Peyer's patch (tissue), 4 donors: ENCODE measurements at regions not wholly inside any gene's neighbourhood (a gene's known extent, or its start where the extent isn't known, plus 50 kb on each side); places are given as distances from the start of the nearest gene placed in this dataset.

ENCODE experiments used
- DNase-seq, 3 donors: peaks; one replicate each; pipeline ENCODE4 v3.0.0-alpha.2; 2017 to 2019
- H3K27ac ChIP-seq, 4 donors: fragments of 200-600 bp; sonication (generic); one replicate each; pipeline ENCODE4 v1.5.1; 2016 to 2019
- H3K27me3 ChIP-seq, 2 donors: fragments of 200-600 bp; sonication (generic); one replicate each; pipeline ENCODE4 v1.5.1; 2019
- H3K36me3 ChIP-seq, 3 donors: fragments of 200-600 bp; sonication (generic); one replicate each; pipeline ENCODE4 v1.5.1; 2016 to 2019
- H3K4me1 ChIP-seq, 4 donors: fragments of 200-600 bp; sonication (generic); one replicate each; pipeline ENCODE4 v1.5.1; 2016 to 2019
- H3K4me3 ChIP-seq, 4 donors: fragments of 200-600 bp; sonication (generic); 1 replicate in 3 of 4; 2 replicates in 1 of 4; pipeline ENCODE4 v1.5.1; 2016 to 2019; ENCODE audit warnings: mild to moderate bottlenecking in 1 of 4
- H3K9me3 ChIP-seq, 4 donors: fragments of 200-600 bp; sonication (generic); one replicate each; pipeline ENCODE4 v1.5.1; 2016 to 2019; ENCODE audit warnings: mild to moderate bottlenecking in 1 of 4
- POLR2A ChIP-seq, 2 donors: fragments of 450-650 bp; IDR thresholded peaks; one replicate each; pipeline ENCODE4 v1.5.1; 2017; ENCODE audit warnings: antibody characterized with exemption in 2 of 2, mild to moderate bottlenecking in 2 of 2, moderate library complexity in 2 of 2
- TF ChIP-seq, protein P1 (sequence below), 6 experiments: fragments of 450-650 bp in 4 of 6; fragments of 200-600 bp in 2 of 6; sonication (generic) in 1 of 6; IDR thresholded peaks; one replicate each; pipeline ENCODE4 v1.5.1; 2017 to 2019; ENCODE audit warnings: antibody characterized with exemption in 6 of 6, mild to moderate bottlenecking in 3 of 6, moderate library complexity in 1 of 6

DNA sequence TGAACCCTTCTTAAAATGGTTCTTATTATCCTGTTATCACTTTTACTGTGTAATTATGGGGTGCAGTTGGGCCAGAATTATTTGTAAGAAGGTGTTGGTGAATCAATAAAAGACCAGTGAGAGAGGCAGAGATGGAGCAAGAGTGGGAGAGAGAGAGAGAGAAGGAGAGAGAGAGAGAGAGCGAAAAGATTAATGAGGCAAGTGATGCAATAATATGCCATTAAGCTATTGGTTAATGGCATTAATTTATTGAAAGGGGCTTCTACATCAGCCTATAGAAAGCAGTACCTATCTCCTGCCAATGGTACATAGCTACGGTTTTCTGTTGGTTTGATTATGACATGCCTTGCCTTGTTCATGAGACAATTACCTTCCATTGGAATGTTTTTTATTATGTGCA is 388.7 kb downstream of the RPS6KC1 start:
- Histone ChIP-seq H3K4me1 (no peaks in the 10 kb centered on the region), H3K4me3 (no peak overlapping the region), H3K27me3 (no peaks in the 10 kb centered on the region), H3K27ac (no peak overlapping the region), H3K9me3 (no peaks in the 10 kb centered on the region), H3K36me3 (no peaks in the 10 kb centered on the region)
- TF ChIP-seq, protein P1, sequence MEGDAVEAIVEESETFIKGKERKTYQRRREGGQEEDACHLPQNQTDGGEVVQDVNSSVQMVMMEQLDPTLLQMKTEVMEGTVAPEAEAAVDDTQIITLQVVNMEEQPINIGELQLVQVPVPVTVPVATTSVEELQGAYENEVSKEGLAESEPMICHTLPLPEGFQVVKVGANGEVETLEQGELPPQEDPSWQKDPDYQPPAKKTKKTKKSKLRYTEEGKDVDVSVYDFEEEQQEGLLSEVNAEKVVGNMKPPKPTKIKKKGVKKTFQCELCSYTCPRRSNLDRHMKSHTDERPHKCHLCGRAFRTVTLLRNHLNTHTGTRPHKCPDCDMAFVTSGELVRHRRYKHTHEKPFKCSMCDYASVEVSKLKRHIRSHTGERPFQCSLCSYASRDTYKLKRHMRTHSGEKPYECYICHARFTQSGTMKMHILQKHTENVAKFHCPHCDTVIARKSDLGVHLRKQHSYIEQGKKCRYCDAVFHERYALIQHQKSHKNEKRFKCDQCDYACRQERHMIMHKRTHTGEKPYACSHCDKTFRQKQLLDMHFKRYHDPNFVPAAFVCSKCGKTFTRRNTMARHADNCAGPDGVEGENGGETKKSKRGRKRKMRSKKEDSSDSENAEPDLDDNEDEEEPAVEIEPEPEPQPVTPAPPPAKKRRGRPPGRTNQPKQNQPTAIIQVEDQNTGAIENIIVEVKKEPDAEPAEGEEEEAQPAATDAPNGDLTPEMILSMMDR (IDR thresholded peaks at IDR 0.05), result no peak
- TF ChIP-seq POLR2A (IDR thresholded peaks at IDR 0.05), result no peak
- no peak for DNase-seq

DNA sequence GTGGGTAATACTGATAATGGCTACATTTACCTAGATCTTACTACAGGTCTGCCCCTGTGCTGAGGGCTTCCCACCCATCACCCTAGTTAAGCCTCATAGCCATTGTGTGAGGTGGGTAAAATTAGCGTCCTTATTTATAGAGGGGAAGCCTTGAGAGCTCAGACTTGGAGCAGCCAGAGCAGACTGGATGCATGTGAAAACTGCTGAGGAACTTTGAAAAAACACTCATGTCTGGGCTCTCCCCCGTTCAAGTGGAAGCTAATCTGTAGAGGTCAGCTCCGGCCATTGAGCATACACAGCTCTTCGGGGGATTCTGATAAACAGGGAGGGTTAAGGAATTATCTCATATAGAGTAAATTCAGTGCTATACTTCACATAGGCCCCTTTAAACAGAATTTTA is 389.7 kb downstream of the RPS6KC1 start:
- Histone ChIP-seq H3K4me1 (no peaks in the 10 kb centered on the region), H3K9me3 (no peaks in the 10 kb centered on the region), H3K27ac (no peak overlapping the region), H3K36me3 (no peaks in the 10 kb centered on the region), H3K27me3 (no peaks in the 10 kb centered on the region), H3K4me3 (no peak overlapping the region)
- DNase-seq, result no peak
- TF ChIP-seq, protein P1 (IDR thresholded peaks at IDR 0.05), result no peak
- no peak for TF ChIP-seq POLR2A (IDR thresholded peaks at IDR 0.05)

DNA sequence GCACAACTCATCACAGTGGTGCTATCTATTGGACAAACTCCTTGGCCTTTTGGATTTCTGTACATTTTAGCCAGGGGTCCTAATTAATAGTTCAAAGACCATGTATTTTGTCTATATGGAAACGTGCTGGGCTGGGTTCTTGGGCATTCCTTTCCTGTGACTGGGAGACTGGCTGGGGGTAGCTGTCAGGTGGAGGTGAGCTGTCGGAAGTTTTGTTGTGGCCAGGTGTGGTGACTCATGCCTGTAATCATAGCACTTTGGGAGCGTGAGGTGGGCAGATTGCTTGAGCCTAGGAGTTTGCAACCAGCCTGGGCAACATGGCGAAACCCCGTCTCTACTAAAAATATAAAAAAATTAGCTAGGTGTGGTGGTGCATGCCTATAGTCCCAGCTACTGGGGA is 392.4 kb downstream of the RPS6KC1 start:
- no peak for DNase-seq
- no peaks in the 10 kb centered on the region for H3K36me3 ChIP-seq
- H3K9me3 ChIP-seq, result no peaks in the 10 kb centered on the region
- H3K4me3 ChIP-seq, result no peak overlapping the region
- H3K27me3 ChIP-seq, result no peaks in the 10 kb centered on the region
- H3K4me1 ChIP-seq, result no peaks in the 10 kb centered on the region
- TF ChIP-seq, protein P1 (IDR thresholded peaks at IDR 0.05), result no peak
- TF ChIP-seq POLR2A (IDR thresholded peaks at IDR 0.05), result no peak
- H3K27ac ChIP-seq, result no peak overlapping the region

DNA sequence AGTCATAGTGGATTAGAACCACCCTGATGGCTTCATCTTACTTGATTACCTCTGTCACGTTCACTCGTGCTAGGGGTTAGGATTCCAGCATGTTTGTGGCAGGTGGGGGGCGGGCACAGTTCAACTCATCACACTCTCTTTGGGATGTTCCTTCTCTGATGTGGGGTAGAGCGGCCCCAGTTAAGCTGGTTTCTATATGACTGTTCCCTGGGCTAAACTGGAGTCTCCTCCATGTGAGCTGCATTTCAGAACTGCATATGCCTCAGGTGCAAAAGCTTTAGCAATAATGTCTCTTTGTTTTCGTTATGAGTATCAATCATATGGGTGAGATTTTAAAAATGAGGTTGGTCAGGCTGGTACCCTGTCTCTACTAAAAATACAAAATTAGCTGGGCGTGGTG is 393.2 kb downstream of the RPS6KC1 start:
- no peaks in the 10 kb centered on the region for H3K36me3 ChIP-seq
- no peaks in the 10 kb centered on the region for H3K27me3 ChIP-seq
- TF ChIP-seq, protein P1 (IDR thresholded peaks at IDR 0.05), result no peak
- no peak for TF ChIP-seq POLR2A (IDR thresholded peaks at IDR 0.05)
- H3K4me3 ChIP-seq, result no peak overlapping the region
- H3K27ac ChIP-seq, result no peak overlapping the region
- no peak for DNase-seq
- H3K9me3 ChIP-seq, result no peaks in the 10 kb centered on the region
- no peaks in the 10 kb centered on the region for H3K4me1 ChIP-seq

DNA sequence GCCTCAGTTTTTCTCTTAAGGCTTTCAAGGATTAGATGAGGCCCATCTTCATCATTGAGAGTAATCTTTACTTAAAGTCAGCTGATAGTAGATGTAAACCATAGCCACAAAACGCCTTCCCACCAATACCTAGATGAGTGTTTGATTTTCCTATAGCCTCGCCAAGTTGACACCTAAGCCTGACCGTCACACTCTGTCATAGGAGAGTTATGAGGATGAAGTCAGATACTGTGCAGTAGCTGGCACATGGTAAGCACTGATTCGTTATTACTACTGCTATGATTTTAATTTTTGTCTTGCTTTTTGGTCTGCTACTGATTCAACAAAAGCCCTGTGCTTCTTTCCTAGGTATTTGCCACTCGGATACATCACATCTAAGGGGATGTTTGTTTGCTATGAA is 395.5 kb downstream of the RPS6KC1 start:
- no peak for DNase-seq
- Histone ChIP-seq H3K27me3 (no peaks in the 10 kb centered on the region), H3K36me3 (no peaks in the 10 kb centered on the region), H3K4me1 (no peaks in the 10 kb centered on the region), H3K27ac (no peak overlapping the region), H3K9me3 (no peaks in the 10 kb centered on the region), H3K4me3 (no peak overlapping the region)
- TF ChIP-seq, protein P1 (IDR thresholded peaks at IDR 0.05), result no peak
- TF ChIP-seq POLR2A (IDR thresholded peaks at IDR 0.05), result no peak

DNA sequence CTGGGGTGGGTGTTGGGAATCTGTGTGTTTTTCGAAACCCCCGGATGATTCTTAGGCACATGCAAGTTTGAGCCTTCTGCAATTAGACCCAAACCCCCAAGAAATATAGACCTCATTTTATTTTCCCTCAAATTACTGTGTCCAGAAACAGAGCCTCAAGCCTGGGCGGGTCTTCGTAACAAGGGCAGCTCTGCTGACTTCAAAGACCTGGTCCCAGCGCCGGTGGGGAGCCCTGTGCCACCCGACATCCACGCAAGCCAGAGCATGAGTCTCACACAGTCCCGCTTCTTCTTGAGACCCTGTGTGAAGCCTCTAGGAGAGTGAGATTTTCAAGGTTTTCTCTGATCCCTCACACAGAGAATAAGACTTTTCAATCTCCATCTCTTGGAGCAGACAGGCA is 397.3 kb downstream of the RPS6KC1 start:
- Histone ChIP-seq H3K4me3 (no peak overlapping the region), H3K4me1 (no peaks in the 10 kb centered on the region), H3K36me3 (no peaks in the 10 kb centered on the region), H3K27me3 (no peaks in the 10 kb centered on the region), H3K9me3 (no peaks in the 10 kb centered on the region), H3K27ac (no peak overlapping the region)
- no peak for TF ChIP-seq POLR2A (IDR thresholded peaks at IDR 0.05)
- TF ChIP-seq, protein P1 (IDR thresholded peaks at IDR 0.05), result no peak
- DNase-seq, result no peak
